Ishikawa (cell line): ENCODE measurements at regions not wholly inside any gene's neighbourhood (a gene's known extent, or its start where the extent isn't known, plus 50 kb on each side); places are given as distances from the start of the nearest gene placed in this dataset.

Experiments
- CEBPB ChIP-seq: IDR thresholded peaks from 2 replicates; pipeline ENCODE4 v1.6.1; 2012
- CREB1 ChIP-seq: IDR thresholded peaks from 2 replicates; pipeline ENCODE4 v1.6.1; 2012; ENCODE audit warnings: low read depth
- EGR1 ChIP-seq: IDR thresholded peaks from 2 replicates; pipeline ENCODE4 v1.6.1; 2012
- EP300 ChIP-seq: IDR thresholded peaks from 2 replicates; pipeline ENCODE4 v1.6.1; 2012; ENCODE audit warnings: borderline replicate concordance
- FOXM1 ChIP-seq: IDR thresholded peaks from 2 replicates; pipeline ENCODE4 v1.6.1; 2012; ENCODE audit warnings: low read depth, borderline replicate concordance
- MAX ChIP-seq: IDR thresholded peaks from 2 replicates; pipeline ENCODE4 v1.6.1; 2012
- NFIC ChIP-seq: IDR thresholded peaks from 2 replicates; pipeline ENCODE4 v1.6.1; 2012
- RAD21 ChIP-seq: IDR thresholded peaks from 2 replicates; pipeline ENCODE4 v1.6.1; 2012; ENCODE audit warnings: low read depth
- REST ChIP-seq: IDR thresholded peaks from 2 replicates; pipeline ENCODE4 v1.6.1; 2012; ENCODE audit warnings: low read depth, mild to moderate bottlenecking
- TAF1 ChIP-seq: IDR thresholded peaks from 2 replicates; pipeline ENCODE4 v1.6.1; 2012; ENCODE audit warnings: low read depth, mild to moderate bottlenecking
- TCF12 ChIP-seq: IDR thresholded peaks from 2 replicates; pipeline ENCODE4 v1.6.1; 2012; ENCODE audit warnings: low read depth
- TEAD4 ChIP-seq: IDR thresholded peaks from 2 replicates; pipeline ENCODE4 v1.6.1; 2012
- YY1 ChIP-seq: IDR thresholded peaks from 2 replicates; pipeline ENCODE4 v1.6.1; 2012; ENCODE audit warnings: low read depth
- ZBTB7A ChIP-seq: IDR thresholded peaks from 2 replicates; pipeline ENCODE4 v1.6.1; 2012; ENCODE audit warnings: low read depth
- TF ChIP-seq, protein P1 (sequence below): IDR thresholded peaks from 2 replicates; pipeline ENCODE4 v1.6.1; 2012

GRCh38 chr11:71329165-71329510 is 76.8 kb upstream of the SHANK2 start:
- TF ChIP-seq EP300 (no peak), TEAD4 (no peak), YY1 (no peak), FOXM1 (no peak), MAX (no peak), EGR1 (no peak), NFIC (no peak), CEBPB (no peak), CREB1 (no peak), RAD21 (no peak)
- TF ChIP-seq, protein P1, sequence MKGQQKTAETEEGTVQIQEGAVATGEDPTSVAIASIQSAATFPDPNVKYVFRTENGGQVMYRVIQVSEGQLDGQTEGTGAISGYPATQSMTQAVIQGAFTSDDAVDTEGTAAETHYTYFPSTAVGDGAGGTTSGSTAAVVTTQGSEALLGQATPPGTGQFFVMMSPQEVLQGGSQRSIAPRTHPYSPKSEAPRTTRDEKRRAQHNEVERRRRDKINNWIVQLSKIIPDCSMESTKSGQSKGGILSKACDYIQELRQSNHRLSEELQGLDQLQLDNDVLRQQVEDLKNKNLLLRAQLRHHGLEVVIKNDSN: no peak

GRCh38 chr11:71327156-71328085 is 75.0 kb upstream of the SHANK2 start:
- TF ChIP-seq FOXM1: no peak
- TF ChIP-seq TEAD4: no peak
- TF ChIP-seq YY1: no peak
- TF ChIP-seq EP300: no peak
- no peak for TF ChIP-seq RAD21
- TF ChIP-seq EGR1: no peak

DNA sequence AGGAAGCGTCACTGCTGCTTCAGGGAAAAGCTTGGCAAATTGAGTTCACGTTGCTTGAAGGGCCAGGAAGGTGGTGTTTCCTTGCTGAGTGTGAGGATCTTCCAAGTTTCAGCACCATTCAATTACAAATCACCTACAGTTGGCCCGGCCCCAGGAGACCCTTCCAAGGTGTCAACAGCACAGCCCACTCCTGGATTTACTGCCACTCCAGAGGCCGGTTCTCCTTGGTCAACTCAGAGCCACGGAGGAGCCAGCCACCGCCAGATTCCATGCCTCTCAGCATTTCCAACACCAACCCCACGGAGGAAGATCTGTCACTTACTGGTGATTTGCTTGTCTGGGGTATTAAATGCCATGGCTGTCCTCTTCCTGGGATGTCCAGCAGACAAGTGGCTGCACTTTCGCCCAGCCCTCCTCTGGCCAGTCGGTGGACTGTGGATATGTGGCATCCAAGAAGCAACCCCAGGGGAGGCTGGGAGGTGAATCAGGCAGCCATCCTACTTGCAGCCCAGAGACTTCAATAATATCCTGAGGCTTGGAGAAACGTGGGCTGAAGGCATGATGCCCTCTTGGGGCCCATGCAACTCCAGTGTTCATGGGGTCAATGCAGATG is 74.1 kb upstream of the SHANK2 start:
- TF ChIP-seq ZBTB7A (no peak), EGR1 (no peak), FOXM1 (no peak), REST (no peak)

GRCh38 chr11:71325418-71326327 is 73.3 kb upstream of the SHANK2 start:
- TF ChIP-seq ZBTB7A: no peak
- TF ChIP-seq, protein P1: no peak
- no peak for TF ChIP-seq NFIC
- TF ChIP-seq YY1: no peak
- no peak for TF ChIP-seq MAX
- no peak for TF ChIP-seq FOXM1
- no peak for TF ChIP-seq CREB1
- TF ChIP-seq TCF12: no peak
- no peak for TF ChIP-seq CEBPB
- no peak for TF ChIP-seq TAF1
- no peak for TF ChIP-seq RAD21
- no peak for TF ChIP-seq EP300
- no peak for TF ChIP-seq TEAD4
- no peak for TF ChIP-seq EGR1
- TF ChIP-seq REST: no peak

- no peak for TF ChIP-seq FOXM1
- TF ChIP-seq ZBTB7A: no peak
- TF ChIP-seq REST: no peak
- TF ChIP-seq TEAD4: no peak
- no peak for TF ChIP-seq YY1
- no peak for TF ChIP-seq NFIC
- TF ChIP-seq TAF1: no peak
- no peak for TF ChIP-seq EP300
- TF ChIP-seq TCF12: no peak
- no peak for TF ChIP-seq EGR1
- no peak for TF ChIP-seq CEBPB
- TF ChIP-seq RAD21: no peak
- TF ChIP-seq, protein P1: no peak
- TF ChIP-seq CREB1: no peak
- no peak for TF ChIP-seq MAX
Measured at GRCh38 chr11:71324788-71325417, 72.5 kb upstream of the SHANK2 start.
